ENCODE measurements at regions not wholly inside any gene's neighbourhood (a gene's known extent, or its start where the extent isn't known, plus 50 kb on each side); places are given as distances from the start of the nearest gene placed in this dataset.

DNA sequence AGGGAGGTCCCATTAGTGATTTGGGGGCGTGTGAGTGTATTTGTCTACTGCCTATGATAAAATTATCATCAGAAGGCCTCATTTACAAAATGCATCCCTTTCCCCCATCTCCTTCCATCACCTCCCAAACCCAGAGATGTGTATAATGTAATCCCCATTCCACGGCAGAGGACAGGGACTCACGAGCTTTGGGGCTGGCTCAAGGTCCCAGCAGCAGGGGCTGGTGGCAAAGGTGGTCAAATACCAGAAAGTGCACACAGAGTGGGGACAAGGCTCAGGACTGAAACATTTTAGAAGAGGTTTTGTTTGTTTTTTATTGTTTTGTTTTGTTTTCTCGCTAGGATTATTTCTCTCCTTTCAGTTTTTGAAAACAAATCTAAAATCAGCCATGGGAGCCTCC is 68.5 kb upstream of the TOP1 start:
- no peak for DNase-seq

GRCh38 chr20:40960521-40960956 is 68.1 kb upstream of the TOP1 start:
- no peak for DNase-seq

DNA sequence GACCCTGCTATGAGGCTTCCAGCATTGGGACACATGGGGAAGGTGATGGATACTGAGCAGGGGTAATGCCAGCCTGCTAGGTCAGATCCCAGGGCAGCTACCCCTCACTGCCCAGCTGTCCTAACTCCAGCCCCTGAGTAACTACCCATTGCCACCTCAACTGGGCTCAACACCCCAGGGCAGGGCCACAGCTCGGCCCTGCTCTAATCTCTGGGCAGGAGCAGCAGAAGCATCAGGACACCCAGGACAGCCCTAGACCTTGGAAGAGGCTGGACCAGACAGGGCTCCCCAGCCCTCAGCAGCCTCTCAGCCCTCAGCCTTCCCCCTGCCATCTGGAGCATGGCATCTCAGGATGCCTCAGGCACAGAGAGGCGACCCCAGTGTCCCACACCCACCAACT is 67.4 kb upstream of the TOP1 start:
- DNase-seq = no peak

- DNase-seq = no peak
Observed at GRCh38 chr20:40961686-40962640, 66.7 kb upstream of the TOP1 start.

DNA sequence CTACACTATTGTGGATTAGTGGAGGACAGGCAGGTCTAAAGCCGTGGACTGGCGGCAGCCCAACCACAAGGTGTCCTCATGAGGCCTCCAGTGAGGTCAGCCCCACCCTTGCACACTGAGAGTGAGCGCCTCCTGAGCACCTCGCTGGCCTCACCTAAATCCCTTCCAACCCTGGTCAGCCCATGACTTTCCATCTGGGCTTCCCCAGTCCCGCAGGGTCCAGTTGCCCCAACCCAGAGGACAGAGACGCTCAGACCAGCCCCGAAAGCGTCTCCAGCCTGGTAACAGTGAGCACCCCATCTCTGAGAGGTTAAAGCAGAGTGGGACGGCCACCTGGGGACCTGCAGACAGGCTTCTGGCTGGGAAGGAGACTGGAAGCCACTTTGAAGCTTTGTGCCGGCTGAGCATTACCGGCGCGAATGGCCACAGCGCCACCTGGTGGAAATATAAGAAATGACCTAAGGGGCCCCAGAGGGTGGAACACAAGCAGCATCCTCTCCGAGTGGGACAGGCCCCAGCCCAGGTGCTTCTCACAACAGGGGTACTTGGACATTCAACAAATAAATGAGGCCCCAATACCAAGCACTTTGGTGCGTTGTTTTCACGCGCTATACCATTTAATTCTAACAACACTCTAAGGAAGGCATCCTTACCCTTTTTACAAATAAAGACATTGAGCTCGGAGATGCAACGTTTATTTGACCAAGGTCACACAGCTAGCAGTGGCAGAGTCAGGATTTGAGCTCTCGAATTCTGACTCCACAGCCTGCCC is 65.7 kb upstream of the TOP1 start:
- peak in 11 of 14 donors; percentile 10 to 60 (median 30) for DNase-seq

- DNase-seq = no peak
Observed at GRCh38 chr20:40963505-40963845, 65.1 kb upstream of the TOP1 start.

DNA sequence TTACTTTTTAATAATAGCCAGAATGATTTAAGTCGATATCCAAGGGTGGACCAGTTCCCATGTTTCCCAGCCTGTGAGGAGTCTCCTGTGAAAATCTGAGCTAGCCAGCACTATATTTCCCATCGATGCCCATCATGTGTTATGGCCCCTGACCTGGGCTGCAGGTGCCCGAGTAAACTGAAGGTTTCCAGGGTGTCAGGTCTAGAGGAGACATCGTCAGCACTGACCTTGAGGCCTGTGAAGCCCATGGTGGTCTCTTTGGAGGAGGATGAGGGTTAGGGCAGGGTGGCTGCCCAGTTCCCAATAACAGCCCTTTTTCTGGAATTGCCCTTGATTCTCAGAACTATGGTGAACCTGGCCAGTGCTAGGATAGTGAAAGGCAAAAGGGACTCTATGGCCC is 63.0 kb upstream of the TOP1 start:
- DNase-seq = no peak

GRCh38 chr20:40966103-40966502 is 62.5 kb upstream of the TOP1 start:
- no peak for DNase-seq

DNA sequence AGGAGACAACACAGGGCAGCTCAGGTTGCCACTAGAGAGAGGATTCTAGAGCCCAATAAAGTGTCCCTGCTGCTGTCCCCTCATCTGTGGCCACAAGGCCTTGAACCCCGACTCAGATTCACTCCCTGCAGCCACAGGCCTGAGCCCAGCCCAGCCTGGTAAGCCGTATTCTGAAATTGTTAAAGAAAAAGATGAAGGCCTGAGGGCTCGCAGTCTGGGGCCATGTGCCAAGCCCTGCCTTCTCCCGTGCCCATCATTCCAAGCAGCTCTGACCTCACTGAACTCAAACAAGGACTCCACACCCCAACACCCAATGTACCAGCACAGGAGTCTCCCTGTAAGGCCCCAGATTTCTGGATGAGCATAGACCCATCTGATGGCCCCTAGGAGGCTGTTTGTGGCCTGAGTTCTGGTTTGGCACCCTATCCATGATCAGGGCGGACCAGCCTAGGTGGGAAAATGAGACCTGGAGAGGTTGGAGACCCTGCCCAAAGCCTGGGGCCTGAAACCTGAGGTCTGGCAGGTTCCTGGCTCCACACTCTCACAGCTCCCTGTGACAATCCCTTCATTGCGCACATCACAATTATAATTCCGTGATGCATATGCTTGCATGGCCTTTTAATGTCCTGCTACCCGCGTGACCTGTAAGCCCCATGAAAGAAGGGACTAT is 62.0 kb upstream of the TOP1 start:
- DNase-seq = no peak

- no peak for DNase-seq
Observed at GRCh38 chr20:40967700-40968099, 60.9 kb upstream of the TOP1 start.

DNA sequence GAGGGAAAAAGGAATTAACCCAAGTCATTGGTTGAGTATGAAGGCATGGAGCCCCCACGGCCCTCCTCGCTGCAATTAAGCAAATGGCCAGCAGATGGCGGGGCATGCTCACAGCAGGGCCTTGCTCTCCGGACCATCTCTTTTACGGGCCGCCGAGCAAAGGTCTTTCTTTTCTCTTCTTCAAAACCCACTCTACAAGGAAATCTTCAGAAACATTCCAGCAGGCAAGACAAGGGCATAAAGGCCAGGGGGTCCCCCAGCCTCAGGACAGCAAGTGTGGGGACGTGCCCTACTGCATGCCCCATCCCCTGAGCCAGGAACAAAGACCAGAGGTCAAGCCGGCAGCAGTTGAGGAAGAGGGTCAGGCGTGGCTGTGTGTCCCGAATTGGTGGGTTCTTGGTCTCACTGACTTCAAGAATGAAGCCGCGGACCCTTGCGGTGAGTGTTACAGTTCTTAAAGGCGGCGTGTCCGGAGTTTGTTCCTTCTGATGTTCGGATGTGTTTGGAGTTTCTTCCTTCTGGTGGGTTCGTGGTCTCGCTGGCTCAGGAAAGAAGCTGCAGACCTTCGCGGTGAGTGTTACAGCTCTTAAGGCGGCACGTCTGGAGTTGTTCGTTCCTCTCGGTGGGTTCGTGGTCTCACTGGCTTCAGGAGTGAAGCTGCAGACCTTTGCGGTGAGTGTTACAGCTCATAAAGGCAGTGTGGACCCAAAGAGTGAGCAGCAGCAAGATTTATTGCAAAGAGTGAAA is 59.6 kb upstream of the TOP1 start:
- peak in 12 of 14 donors; percentile 34 to 76 (median 54) for DNase-seq

DNA sequence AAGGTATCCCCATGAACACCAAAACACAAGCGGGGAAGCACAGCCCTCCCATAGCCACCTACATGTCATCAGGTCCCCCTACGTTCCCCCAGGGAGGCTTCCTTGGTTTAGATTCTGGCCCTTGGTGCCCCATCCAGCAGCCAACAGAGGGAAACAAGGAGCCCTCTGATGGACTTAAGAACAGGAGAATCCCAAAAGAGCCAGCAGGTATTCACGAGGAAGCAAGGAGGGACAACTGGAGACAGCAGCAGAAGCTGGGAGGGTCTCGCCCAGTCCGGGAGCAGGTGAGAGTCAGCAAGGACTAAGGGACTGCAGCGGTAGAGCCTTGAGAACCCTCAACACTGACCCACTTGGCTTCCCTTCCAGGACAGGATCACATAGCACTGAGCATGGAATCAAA is 58.4 kb upstream of the TOP1 start:
- DNase-seq = no peak

DNA sequence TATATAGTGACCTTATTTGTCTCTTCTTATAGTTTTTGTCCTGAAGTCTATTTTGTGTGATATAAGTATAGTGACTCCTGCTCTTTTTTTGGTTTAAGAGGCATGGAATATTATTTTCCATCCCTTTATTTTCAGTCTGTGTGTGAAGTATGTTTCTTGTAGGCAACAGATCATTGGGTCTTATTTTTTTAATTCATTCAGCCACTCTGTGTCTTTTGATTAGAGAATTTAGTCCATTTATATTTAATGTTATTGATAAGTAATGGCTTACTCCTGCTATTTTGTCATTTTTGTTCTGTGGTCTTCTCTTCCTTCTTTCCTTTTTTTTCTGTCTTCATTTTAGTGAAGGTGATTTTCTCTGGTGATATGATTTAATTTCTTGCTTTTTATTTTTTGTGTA is 51.4 kb upstream of the TOP1 start:
- no peak for DNase-seq

DNA sequence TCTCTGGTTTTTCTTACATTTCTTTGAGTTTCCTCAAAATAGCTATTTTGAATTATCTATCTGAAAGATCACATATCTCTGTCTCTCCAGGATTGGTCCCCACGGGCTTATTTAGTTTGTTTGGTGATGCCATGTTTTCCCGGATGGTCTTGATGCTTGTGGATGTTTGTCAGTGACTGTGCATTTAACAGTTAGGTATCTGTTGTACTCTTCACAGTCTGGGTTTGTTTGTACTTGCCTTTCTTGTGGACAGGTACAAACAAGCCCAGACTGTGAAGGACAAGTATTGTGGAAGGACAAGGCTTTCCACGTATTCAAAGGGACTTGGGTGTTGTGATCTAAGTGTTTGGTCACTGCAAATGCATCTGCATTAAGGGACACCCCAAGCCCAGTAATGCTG is 49.9 kb upstream of the TOP1 start:
- no peak for DNase-seq

Measured in C1 segment of cervical spinal cord (tissue), 14 donors.